ENCODE measurements at regions not wholly inside any gene's neighbourhood (a gene's known extent, or its start where the extent isn't known, plus 50 kb on each side); places are given as distances from the start of the nearest gene placed in this dataset.

- Histone ChIP-seq H3K9me3 (ENCODE audit: control insufficient read depth, insufficient read depth, low read length) (no peaks in the 10 kb centered on the region; the same call in 1 of the 2 replicates), H3K9me2 (replicated peaks; ENCODE audit: control insufficient read depth, low read length) (no peaks in the 10 kb centered on the region)
- TF ChIP-seq, protein P1, sequence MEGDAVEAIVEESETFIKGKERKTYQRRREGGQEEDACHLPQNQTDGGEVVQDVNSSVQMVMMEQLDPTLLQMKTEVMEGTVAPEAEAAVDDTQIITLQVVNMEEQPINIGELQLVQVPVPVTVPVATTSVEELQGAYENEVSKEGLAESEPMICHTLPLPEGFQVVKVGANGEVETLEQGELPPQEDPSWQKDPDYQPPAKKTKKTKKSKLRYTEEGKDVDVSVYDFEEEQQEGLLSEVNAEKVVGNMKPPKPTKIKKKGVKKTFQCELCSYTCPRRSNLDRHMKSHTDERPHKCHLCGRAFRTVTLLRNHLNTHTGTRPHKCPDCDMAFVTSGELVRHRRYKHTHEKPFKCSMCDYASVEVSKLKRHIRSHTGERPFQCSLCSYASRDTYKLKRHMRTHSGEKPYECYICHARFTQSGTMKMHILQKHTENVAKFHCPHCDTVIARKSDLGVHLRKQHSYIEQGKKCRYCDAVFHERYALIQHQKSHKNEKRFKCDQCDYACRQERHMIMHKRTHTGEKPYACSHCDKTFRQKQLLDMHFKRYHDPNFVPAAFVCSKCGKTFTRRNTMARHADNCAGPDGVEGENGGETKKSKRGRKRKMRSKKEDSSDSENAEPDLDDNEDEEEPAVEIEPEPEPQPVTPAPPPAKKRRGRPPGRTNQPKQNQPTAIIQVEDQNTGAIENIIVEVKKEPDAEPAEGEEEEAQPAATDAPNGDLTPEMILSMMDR (IDR thresholded peaks at IDR 0.05; ENCODE audit: low read depth, low read length, poor library complexity, severe bottlenecking): no peak
- no peak for TF ChIP-seq EZH2phosphoT487 (IDR thresholded peaks at IDR 0.05; ENCODE audit: borderline replicate concordance, low read length)
Measured at GRCh38 chr20:51267679-51268078, 244.8 kb upstream of the KCNG1 start.

GRCh38 chr20:51266353-51266752, 243.4 kb upstream of the KCNG1 start:
- Histone ChIP-seq H3K4me1 (ENCODE audit: control insufficient read depth, low read length) (no peaks in the 10 kb centered on the region), H3F3A (ENCODE audit: control insufficient read depth, insufficient read depth) (no peaks in the 10 kb centered on the region), H3K27ac (ENCODE audit: low read depth, low read length) (no peak overlapping the region), H4K20me1 (ENCODE audit: control insufficient read depth, insufficient read depth, low read depth, low read length) (no peaks in the 10 kb centered on the region), H3K4me3 (ENCODE audit: low read length) (no peak overlapping the region), H3K36me3 (ENCODE audit: control insufficient read depth, low read length) (no peaks in the 10 kb centered on the region), H3K9me2 (replicated peaks; ENCODE audit: control insufficient read depth, low read length) (no peaks in the 10 kb centered on the region), H3K79me2 (ENCODE audit: control insufficient read depth, low read length) (no peaks in the 10 kb centered on the region), H3K4me2 (ENCODE audit: low read length) (no peak overlapping the region), H3K9me3 (ENCODE audit: control insufficient read depth, insufficient read depth, low read length) (no peaks in the 10 kb centered on the region; the same call in 1 of the 2 replicates), H3K27me3 (ENCODE audit: control insufficient read depth, low read length) (0 out of 2 replicates have a peak, but pooled peaks cover 4% of the 10 kb centered on the region)
- TF ChIP-seq, protein P1 (IDR thresholded peaks at IDR 0.05; ENCODE audit: low read depth, low read length, poor library complexity, severe bottlenecking): no peak
- no peak for TF ChIP-seq EZH2phosphoT487 (IDR thresholded peaks at IDR 0.05; ENCODE audit: borderline replicate concordance, low read length)

More at GRCh38 chr20:51267679-51268078, 244.8 kb upstream of the KCNG1 start:
- Histone ChIP-seq H3K4me3 (ENCODE audit: low read length) (no peak overlapping the region), H3K36me3 (ENCODE audit: control insufficient read depth, low read length) (no peaks in the 10 kb centered on the region), H4K20me1 (ENCODE audit: control insufficient read depth, insufficient read depth, low read depth, low read length) (no peaks in the 10 kb centered on the region), H3F3A (ENCODE audit: control insufficient read depth, insufficient read depth) (no peaks in the 10 kb centered on the region), H3K27me3 (ENCODE audit: control insufficient read depth, low read length) (0 out of 2 replicates have a peak, but pooled peaks cover 4% of the 10 kb centered on the region), H3K27ac (ENCODE audit: low read depth, low read length) (no peak overlapping the region), H3K4me1 (ENCODE audit: control insufficient read depth, low read length) (no peaks in the 10 kb centered on the region), H3K4me2 (ENCODE audit: low read length) (no peak overlapping the region), H3K79me2 (ENCODE audit: control insufficient read depth, low read length) (no peaks in the 10 kb centered on the region)

- Histone ChIP-seq H4K20me1 (ENCODE audit: control insufficient read depth, insufficient read depth, low read depth, low read length) (no peaks in the 10 kb centered on the region), H3K27me3 (ENCODE audit: control insufficient read depth, low read length) (0 out of 2 replicates have a peak, but pooled peaks cover 2% of the 10 kb centered on the region), H3F3A (ENCODE audit: control insufficient read depth, insufficient read depth) (no peaks in the 10 kb centered on the region), H3K36me3 (ENCODE audit: control insufficient read depth, low read length) (no peaks in the 10 kb centered on the region), H3K79me2 (ENCODE audit: control insufficient read depth, low read length) (no peaks in the 10 kb centered on the region), H3K4me2 (ENCODE audit: low read length) (no peak overlapping the region), H3K9me2 (replicated peaks; ENCODE audit: control insufficient read depth, low read length) (no peaks in the 10 kb centered on the region), H3K4me1 (ENCODE audit: control insufficient read depth, low read length) (no peaks in the 10 kb centered on the region), H3K9me3 (ENCODE audit: control insufficient read depth, insufficient read depth, low read length) (no peaks in the 10 kb centered on the region), H3K27ac (ENCODE audit: low read depth, low read length) (no peak overlapping the region), H3K4me3 (ENCODE audit: low read length) (no peak overlapping the region)
- TF ChIP-seq, protein P1 (IDR thresholded peaks at IDR 0.05; ENCODE audit: low read depth, low read length, poor library complexity, severe bottlenecking): no peak
Measured at GRCh38 chr20:51265361-51265760, 242.5 kb upstream of the KCNG1 start.

Measured in DOHH2 (cell line).